AG09309 (cell line): ENCODE measurements at regions not wholly inside any gene's neighbourhood (a gene's known extent, or its start where the extent isn't known, plus 50 kb on each side); places are given as distances from the start of the nearest gene placed in this dataset.

Experiments
- DNase-seq: peaks from one replicate; pipeline ENCODE4 v3.0.0-alpha.2; 2010; ENCODE audit warnings: low read depth
- H3K4me3 ChIP-seq: 2 replicates; pipeline ENCODE4 v1.5.1; 2011; ENCODE audit warnings: mild to moderate bottlenecking, low read depth, low read length, moderate library complexity; ENCODE audit not compliant: control insufficient read depth
- CTCF ChIP-seq: IDR thresholded peaks from 2 replicates; pipeline ENCODE4 v1.5.1; 2011; ENCODE audit warnings: mild to moderate bottlenecking, low read depth, low read length, inconsistent platforms; ENCODE audit not compliant: insufficient read depth, control insufficient read depth; ENCODE audit errors: missing control alignments

- H3K4me3 ChIP-seq: no peak overlapping the region
- no peak for DNase-seq
- no peak for TF ChIP-seq CTCF
Measured at GRCh38 chr20:23282111-23282510, 68.5 kb upstream of the NXT1 start.

GRCh38 chr20:23279836-23280235, 70.8 kb upstream of the NXT1 start:
- no peak overlapping the region for H3K4me3 ChIP-seq
- DNase-seq: no peak
- TF ChIP-seq CTCF: no peak

- no peak for DNase-seq
- no peak for TF ChIP-seq CTCF
- H3K4me3 ChIP-seq: no peak overlapping the region
Measured at GRCh38 chr20:23278172-23278571, 72.4 kb upstream of the NXT1 start.

GRCh38 chr20:23277316-23277715, 73.3 kb upstream of the NXT1 start:
- TF ChIP-seq CTCF: no peak
- DNase-seq: no peak

GRCh38 chr20:23273776-23274175, 76.8 kb upstream of the NXT1 start:
- TF ChIP-seq CTCF: no peak
- H3K4me3 ChIP-seq: no peak overlapping the region
- DNase-seq: no peak

More at GRCh38 chr20:23277316-23277715, 73.3 kb upstream of the NXT1 start:
- H3K4me3 ChIP-seq: no peak overlapping the region

GRCh38 chr20:23272176-23273029, 78.2 kb upstream of the NXT1 start:
- no peak for TF ChIP-seq CTCF
- DNase-seq: no peak
- no peak overlapping the region for H3K4me3 ChIP-seq

- DNase-seq: no peak
- no peak overlapping the region for H3K4me3 ChIP-seq
- no peak for TF ChIP-seq CTCF
Measured at GRCh38 chr20:23270382-23270911, 80.1 kb upstream of the NXT1 start.
